ENCODE measurements at regions not wholly inside any gene's neighbourhood (a gene's known extent, or its start where the extent isn't known, plus 50 kb on each side); places are given as distances from the start of the nearest gene placed in this dataset.

DNA sequence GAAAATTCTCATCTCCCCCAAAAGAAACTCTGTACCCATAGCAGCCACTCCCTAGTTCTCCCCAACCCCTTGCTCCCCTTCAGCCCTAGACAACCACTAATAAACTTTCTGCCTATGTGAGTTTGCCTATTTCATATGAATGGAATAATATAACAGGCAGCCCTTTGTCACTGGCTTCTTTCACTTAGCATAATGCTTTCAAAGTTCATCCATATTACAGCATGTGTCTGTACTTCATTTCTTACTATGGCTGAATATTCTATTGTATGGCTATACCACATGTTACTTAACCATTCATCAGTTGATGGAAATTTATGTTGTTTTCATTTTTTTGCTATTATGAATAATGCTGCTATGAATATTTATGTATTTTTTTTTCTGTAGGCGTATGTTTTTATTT is 442.9 kb downstream of the SLC4A3 start:
- TF ChIP-seq, protein P1, sequence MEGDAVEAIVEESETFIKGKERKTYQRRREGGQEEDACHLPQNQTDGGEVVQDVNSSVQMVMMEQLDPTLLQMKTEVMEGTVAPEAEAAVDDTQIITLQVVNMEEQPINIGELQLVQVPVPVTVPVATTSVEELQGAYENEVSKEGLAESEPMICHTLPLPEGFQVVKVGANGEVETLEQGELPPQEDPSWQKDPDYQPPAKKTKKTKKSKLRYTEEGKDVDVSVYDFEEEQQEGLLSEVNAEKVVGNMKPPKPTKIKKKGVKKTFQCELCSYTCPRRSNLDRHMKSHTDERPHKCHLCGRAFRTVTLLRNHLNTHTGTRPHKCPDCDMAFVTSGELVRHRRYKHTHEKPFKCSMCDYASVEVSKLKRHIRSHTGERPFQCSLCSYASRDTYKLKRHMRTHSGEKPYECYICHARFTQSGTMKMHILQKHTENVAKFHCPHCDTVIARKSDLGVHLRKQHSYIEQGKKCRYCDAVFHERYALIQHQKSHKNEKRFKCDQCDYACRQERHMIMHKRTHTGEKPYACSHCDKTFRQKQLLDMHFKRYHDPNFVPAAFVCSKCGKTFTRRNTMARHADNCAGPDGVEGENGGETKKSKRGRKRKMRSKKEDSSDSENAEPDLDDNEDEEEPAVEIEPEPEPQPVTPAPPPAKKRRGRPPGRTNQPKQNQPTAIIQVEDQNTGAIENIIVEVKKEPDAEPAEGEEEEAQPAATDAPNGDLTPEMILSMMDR (conservative IDR thresholded peaks at IDR 0.05), result no peak

More for the DNA sequence above, 442.9 kb downstream of the SLC4A3 start:
- Histone ChIP-seq H2AK5ac (ENCODE audit: insufficient read length, low read length) (no peak overlapping the region), H2BK15ac (ENCODE audit: low read depth, low read length) (no peak overlapping the region), H4K8ac (replicated peaks; ENCODE audit: insufficient read length, low read depth, low read length) (no peak overlapping the region), H2AFZ (ENCODE audit: low read length) (no peak overlapping the region), H4K91ac (ENCODE audit: insufficient read length, low read depth, low read length) (no peak overlapping the region), H3K23ac (ENCODE audit: insufficient read length, low read depth, low read length) (no peak overlapping the region), H2BK5ac (ENCODE audit: insufficient read length, low read length) (no peak overlapping the region), H3K79me1 (ENCODE audit: insufficient read depth, low read depth, low read length, poor library complexity, severe bottlenecking) (no peaks in the 10 kb centered on the region), H2BK120ac (ENCODE audit: low read depth, low read length, poor library complexity, severe bottlenecking) (no peak overlapping the region), H3K4ac (ENCODE audit: low read depth, low read length) (no peak overlapping the region), H4K20me1 (ENCODE audit: control insufficient read depth, insufficient read depth, insufficient read length) (no peaks in the 10 kb centered on the region), H3K9ac (ENCODE audit: extremely low read depth, insufficient read length, low read length) (no peak overlapping the region), H3K4me2 (ENCODE audit: insufficient read depth, insufficient read length, low read length) (no peak overlapping the region), H3K56ac (ENCODE audit: insufficient read length, low read depth, low read length) (no peak overlapping the region), H3K18ac (ENCODE audit: insufficient read length, low read depth, low read length) (no peak overlapping the region), H3K79me2 (ENCODE audit: insufficient read depth, low read length) (no peaks in the 10 kb centered on the region), H2BK12ac (ENCODE audit: insufficient read length, low read depth, low read length) (no peak overlapping the region), H3K27me3 (ENCODE audit: insufficient read depth, low read length) (no peaks in the 10 kb centered on the region), H3K4me1 (ENCODE audit: insufficient read depth, low read length) (peaks cover 4% of the 10 kb centered on the region; the same call in 1 of the 2 replicates), H4K5ac (ENCODE audit: insufficient read length, low read depth, low read length) (no peak overlapping the region), H3K23me2 (ENCODE audit: insufficient read length, low read depth, low read length, poor library complexity, severe bottlenecking) (no peaks in the 10 kb centered on the region), H3K14ac (ENCODE audit: insufficient read depth, low read length) (no peak overlapping the region), H2BK20ac (ENCODE audit: low read depth, low read length, poor library complexity, severe bottlenecking) (no peak overlapping the region), H3K9me3 (ENCODE audit: control insufficient read depth, low read depth, low read length) (no peaks in the 10 kb centered on the region), H3K27ac (ENCODE audit: insufficient read length, low read depth, low read length) (no peak overlapping the region), H3T11ph (ENCODE audit: low read length) (no peak overlapping the region)
- Mint-ChIP-seq H3K36me3 (ENCODE audit: insufficient read depth in 1 of 3, low read depth in 3 of 3) (0 out of 7 replicates have a peak, but pooled peaks cover 0 to 2% (median 0%) of the 10 kb centered on the region in 3 experiments), H3K4me3 (no peak overlapping the region), H3K4me1 (peaks cover 0 to 10% of the 10 kb centered on the region in 2 experiments; a peak in 2 of 4 replicates), H3K27me3 (ENCODE audit: low read depth) (no peaks in the 10 kb centered on the region), H3K9me3 (no peaks in the 10 kb centered on the region), H3K27ac (no peak overlapping the region)
- WGBS (ENCODE audit: extremely low coverage, insufficient read length, low lambda C conversion rate), result no CpG with 5 or more reads among the region's 1 CpG
- DNase-seq, result no peak
